GM18909 (cell line): ENCODE measurements at regions not wholly inside any gene's neighbourhood (a gene's known extent, or its start where the extent isn't known, plus 50 kb on each side); places are given as distances from the start of the nearest gene placed in this dataset.
"Not testable (repeated sequence)": the region's sequence is repeated elsewhere in the genome, so short reads cannot be mapped to it uniquely, and the experiment has no call there.

Experiments
- ATAC-seq: cut with Tn5 transposase; IDR thresholded peaks from one replicate; pipeline ENCODE4 v1.9.1; 2021; ENCODE audit warnings: mild to moderate bottlenecking; ENCODE audit not compliant: unreplicated experiment, poor library complexity

DNA sequence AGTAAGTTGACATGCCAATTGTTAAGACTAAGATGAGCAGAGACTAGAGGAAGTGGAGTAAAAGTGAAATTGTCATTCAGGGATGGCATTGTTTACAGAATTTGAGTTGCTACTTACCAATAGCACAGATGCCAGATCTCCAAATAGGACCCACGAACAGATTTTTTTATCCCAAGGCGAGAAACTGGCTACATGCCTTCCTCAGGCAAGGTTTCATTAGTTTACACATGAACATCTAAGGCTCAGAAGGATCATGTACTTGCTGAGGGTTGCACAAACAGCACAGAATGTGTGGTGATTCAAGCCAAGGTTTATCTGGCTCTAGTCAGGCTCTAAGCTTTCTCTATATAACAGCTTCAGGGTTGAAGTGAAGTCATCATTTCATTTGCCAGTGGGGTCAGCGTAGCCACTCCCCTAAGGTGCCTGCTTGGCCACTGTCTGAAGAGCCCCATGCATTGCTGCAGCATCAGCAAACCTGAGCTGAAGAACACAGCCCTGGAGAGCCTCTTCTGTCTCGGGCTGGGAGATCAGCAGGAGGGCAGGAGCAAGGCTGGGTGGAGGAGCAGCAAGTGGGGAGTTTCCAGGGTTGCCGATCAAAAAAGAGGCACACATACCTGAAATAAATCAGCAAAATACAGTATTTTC is 193.0 kb upstream of the LCORL start:
- no peak for ATAC-seq

DNA sequence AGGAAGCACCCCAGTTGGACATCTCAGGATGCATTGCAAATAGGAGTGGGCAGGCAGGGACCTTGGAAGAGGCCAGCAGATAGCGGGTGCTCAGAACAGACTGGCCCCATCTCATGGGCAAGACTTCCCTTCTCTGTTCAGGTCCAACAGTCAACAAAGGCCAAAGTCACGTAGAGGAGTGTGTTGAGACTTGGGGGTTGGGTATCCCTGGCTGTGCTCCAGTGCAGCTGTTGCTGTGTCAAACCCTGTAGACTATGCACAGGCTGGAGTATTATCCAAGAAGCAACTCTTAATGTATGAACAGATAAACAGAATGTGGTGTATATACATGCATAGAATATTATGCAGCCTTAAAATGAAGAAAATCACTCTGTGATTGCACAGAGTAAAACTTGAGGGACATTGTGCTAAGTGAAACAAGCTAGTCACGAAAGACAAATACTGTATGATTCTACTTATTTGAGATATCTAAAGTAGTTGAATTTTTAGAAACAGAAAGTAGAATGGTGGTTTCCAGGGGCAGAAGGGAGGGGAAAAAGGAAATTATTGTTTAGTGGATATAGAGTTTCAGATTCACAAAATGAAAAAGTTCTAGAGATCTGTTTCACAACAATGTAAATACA is 192.1 kb upstream of the LCORL start:
- peak; percentile 56 for ATAC-seq

DNA sequence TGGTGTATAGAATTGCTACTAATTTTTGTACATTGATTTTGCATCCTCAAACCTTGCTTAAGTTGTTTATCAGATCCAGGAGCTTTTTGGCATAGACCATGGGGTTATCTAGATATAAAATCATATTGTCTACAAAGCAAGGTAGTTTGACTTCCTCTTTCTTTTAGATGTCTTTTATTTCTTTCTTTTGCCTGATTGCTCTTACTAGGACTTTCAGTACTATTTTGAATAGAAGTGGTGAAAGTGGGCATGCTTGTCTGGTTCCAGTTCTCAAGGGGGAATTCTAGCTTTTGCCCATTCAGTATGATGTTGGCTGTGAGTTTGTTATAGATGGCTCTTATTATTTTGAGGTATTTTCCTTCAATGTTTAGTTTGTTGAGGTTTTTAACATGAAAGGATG is 187.9 kb upstream of the LCORL start:
- ATAC-seq = peak; percentile 66

DNA sequence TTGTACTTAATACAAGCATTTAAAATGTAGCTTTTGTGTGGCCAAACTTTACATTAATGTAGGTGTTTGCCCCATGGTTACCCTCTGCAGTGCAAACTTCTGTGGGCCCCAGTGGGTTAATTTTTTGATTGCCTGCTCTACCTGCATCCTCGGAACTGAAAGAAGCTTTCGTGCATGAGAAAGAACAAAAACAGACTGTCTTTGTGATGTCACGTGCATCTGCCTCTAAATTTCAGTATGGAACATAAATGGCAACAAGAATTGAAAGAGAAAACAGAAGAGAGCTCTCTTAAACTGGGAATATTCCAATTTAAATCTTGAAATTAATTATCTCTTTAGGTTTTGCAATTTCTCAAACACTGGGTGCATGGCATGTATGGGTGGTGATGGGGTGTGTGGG is 182.4 kb upstream of the LCORL start:
- peak; percentile 58 for ATAC-seq

DNA sequence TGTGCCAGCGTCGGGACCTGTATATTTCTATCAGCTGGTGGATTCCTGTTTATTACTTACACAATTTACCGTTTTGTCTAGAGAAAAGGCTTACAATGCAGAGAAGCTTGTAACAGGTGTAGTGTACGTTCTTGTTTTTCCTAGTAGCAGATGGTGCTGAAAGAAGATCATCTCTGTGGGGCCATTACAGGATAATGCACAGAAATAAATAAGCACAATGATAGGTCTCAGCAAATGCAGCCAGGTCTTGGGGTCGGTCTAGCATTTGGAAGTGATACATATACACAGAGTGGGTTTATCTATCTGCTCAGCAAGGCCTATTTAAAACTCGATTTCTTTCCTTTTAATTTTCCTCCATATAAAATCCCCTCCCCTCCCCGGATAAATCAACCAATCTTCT is 180.9 kb upstream of the LCORL start:
- ATAC-seq = no peak

DNA sequence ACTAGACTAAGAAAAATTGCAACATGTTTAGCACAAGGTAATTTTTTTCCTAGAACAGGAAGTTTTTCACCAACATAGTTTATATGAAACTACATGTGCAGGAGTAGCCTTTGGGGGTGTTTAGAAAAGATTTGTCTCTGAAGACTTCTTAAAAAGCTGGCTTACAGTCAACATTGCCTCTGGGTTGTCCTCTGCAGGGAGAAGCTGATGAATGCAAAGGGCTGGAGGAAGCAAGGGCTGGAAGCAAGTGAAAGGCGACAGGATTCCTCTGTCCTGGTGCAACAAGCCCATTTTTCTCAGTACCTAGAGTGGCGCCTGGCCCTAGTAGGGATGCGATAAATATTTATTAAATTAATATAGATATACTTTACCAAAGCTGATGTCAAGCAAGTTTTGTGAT is 180.3 kb upstream of the LCORL start:
- ATAC-seq = no peak

DNA sequence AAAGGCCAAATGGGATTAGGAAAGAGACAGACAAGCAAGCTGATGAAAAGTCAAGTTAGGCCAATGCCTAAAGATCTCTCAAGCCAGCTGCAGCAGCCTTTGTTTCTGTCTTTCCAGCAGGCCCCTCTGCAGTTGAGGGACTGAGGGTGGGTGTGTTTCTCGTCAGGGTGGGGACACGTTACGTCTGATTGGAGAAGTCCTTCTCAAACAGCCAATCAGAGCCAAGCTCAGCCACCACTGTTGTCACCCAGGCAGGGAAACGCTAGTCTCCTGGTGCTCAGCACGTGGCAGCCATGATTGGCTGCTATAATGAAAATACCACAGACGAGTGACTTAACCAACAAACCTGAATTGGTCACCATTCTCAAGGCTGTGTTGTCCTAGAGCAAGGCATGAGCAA is 177.1 kb upstream of the LCORL start:
- no peak for ATAC-seq

DNA sequence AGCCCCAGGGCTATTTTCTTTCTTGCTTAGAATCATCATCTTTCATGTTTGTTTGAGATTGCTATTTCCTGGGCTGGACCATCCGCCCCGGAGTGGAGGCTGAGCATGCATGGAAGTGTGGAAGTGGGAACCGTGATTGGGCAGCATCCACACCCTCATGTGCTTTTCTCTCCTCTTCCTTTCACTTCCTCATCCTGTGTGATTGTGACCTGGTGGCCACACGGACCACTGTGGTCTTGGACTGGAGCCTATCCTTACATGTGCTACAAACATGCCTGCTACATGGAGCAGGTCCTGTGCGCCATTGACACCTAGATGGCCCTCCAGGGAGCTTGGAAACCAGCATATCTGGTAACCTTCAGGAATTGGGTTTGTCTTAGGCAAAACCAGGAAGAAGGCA is 175.9 kb upstream of the LCORL start:
- no peak for ATAC-seq

DNA sequence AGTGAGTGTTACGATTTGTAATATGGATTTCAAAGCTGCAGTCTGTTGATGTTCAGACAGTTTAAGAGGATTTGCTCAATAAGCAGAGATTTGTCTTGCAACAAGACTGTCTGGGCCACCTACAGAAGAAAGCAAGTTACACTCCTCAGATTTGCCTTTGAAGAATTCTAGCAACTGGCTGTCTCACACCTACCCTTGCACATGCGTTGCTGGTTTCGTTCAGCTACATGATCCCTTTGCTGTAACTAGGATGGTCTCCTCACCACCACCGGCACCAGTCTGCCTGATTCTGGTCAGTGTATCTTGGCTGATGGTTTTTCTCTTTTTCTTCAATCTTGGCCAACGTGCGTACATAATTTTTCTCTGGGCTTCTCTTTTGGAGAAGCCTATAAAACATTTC is 172.7 kb upstream of the LCORL start:
- ATAC-seq = no peak

DNA sequence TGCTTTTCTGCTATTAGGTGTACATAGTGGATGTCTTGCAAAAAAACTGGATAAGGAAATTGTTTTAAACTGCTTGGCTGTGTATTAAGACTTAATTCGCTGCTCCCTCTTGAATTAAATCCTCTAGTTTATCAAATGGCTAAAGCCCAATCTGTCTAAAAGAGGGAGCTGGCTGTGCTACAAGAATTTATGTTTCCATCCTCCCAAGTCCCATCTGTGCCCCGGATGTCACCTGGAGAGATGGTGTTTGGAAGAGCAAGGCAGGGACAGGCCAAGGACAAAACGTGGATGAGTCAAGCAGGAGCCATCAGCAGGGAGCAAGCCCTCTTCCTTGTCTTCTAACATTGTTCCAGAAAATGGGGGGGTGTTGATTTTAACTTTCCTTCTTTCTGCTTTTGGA is 171.3 kb upstream of the LCORL start:
- ATAC-seq = no peak

DNA sequence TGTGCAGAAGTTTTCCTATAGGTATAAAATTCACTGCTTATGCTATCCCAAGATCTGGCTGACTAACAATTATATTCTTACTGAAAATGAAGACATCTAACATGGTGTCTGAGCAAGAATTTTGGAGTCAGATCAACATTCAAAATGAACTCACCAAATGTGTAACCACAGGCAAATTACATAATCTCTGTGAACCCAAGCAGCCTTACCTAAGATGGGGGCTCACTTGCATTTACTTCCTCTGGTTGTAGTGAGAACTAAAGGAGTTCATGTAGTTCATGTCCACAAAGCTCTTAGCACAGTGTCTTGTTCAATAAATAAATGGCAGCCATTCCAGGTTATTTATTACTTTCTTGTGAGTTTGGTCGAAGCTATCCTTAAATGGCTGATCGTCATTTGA is 163.9 kb upstream of the LCORL start:
- ATAC-seq = no peak

DNA sequence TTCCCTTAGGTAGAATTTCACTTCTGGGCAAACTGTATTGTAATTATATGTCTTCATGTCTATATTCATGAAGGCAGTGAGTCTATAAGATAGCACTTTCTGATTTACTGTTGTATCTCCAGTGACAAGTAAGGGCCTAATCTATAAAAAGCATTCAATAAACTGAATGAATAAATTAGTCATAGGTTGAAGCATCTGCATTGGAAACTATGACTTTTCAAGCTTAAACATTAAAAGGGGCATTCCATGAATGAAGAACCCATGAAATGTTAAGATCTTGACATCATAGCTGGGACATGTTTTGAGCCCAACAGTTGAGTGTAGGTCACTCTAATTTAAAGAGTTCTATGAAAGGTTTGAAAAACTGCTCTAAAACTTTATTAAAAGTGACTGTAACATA is 159.3 kb upstream of the LCORL start:
- peak; percentile 72 for ATAC-seq

DNA sequence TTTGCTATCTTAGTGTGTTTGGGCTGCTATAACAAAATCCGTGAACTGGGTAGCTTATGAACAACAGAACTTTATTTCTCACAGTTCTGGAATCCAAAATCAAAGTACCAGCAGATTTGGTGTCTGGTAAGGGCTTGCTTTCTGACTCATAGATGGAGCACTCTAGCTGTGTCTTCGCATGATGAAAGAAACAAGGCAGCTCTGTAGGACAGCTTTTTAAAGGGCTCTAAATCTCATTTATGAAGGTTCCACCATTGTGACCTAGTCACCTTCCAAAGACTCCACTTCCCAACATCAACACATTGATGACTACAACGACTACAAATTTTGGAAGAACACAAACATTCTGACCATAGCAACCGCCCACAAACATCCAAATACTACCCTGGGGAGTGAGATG is 158.6 kb upstream of the LCORL start:
- no peak for ATAC-seq

DNA sequence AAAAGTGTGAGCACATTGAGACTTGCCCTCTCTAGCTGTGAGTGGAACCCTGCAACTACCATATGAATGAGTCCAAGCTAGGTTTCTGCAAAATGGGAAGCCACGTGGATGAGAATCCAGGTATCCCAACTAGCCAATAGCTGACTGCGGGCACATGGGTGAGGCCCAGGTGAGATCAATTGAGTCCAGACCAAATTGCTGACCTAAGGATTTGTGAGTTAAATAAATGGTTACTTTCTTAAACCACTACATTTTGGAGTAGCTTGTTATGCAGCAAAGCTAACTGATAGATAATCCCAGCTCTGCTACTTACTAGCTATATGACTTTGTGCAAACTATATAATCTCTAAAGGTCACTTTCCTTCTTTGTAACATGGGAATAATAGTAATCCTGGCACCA is 150.3 kb upstream of the LCORL start:
- ATAC-seq = no peak

DNA sequence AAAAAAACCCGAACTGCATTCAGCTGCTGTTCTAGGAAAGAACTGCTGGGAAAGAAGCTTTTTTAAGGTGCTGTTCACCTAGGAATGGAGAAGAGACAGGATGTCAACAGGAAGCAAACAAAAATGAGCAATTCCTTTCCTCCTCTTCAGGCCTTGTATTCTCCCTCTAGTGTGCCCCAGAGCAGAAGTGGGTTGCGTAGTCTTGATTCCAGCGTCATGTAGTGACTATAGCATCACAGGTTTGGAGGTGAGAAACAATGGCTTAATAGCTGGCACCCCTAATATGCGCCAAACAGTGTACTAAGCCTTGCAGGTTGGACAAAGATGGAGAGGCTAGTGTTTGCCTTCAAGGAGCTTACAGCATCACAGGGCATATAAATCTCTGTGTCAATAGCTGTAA is 146.3 kb upstream of the LCORL start:
- no peak for ATAC-seq

DNA sequence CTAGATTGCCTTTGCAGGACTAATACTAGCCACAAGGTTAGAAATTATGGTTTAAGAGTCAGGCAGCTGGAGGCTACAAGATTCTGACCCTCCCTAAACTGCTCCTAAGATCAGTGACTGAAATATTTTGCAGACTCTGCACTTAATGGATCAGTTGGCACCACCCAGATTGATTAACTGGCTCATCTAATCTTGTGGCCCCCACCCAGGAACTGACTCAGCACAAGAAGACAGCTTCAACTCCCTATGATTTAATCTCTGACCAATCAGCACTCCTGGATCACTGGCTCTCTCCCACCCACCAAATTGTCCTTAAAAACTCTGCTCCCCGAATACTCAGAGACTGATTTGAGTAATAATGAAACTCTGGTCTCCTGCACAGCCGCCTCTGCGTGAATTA is 145.4 kb upstream of the LCORL start:
- no peak for ATAC-seq

DNA sequence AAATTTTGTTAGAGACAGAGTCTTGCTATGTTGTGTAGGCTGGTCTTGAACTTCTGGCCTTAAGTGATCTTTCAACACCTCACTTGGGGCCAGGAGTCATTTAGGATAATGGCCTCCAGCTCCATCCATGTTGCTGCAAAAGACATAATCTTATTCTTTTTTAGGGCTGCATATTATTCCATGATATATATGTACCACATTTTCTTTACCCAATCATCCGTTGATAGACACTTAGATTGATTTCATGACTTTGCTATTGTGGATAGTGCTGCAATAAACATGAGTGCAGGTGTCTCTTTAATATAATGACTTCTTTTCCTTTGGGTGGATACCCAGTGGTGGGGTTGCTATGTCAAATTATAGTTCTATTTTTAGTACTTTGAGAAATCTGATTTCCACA is 140.9 kb upstream of the LCORL start:
- ATAC-seq = no peak

DNA sequence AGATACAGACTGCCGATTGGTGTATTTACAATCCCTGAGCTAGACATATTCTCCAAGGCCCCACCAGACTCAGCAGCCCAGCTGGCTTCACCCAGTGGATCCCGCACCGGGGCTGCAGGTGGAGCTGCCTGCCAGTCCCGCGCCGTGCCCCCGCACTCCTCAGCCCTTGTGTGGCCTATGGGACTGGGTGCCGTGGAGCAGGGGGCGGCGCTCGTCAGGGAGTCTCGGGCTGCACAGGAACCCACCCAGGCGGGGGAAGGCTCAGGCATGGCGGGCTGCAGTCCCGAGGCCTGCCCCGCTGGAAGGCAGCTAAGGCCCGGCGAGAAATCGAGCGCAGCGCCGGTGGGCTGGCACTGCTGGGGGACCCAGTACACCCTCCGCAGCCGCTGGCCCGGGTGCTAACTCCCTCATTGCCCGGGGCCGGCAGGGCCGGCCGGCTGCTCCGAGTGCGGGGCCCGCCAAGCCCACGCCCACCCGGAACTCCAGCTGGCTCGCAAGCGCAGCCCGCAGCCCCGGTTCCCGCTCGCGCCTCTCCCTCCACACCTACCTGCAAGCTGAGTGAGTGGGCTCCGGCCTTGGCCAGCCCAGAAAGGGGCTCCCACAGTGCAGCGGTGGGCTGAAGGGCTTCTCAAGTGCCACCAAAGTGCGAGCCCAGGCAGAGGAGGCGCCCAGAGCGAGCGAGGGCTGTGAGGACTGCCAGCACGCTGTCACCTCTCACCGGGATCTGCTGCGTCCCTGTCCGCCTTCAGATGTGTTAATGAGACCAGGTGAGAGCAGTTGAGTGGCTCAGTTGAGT is 137.8 kb upstream of the LCORL start:
- not testable (repeated sequence) for ATAC-seq

DNA sequence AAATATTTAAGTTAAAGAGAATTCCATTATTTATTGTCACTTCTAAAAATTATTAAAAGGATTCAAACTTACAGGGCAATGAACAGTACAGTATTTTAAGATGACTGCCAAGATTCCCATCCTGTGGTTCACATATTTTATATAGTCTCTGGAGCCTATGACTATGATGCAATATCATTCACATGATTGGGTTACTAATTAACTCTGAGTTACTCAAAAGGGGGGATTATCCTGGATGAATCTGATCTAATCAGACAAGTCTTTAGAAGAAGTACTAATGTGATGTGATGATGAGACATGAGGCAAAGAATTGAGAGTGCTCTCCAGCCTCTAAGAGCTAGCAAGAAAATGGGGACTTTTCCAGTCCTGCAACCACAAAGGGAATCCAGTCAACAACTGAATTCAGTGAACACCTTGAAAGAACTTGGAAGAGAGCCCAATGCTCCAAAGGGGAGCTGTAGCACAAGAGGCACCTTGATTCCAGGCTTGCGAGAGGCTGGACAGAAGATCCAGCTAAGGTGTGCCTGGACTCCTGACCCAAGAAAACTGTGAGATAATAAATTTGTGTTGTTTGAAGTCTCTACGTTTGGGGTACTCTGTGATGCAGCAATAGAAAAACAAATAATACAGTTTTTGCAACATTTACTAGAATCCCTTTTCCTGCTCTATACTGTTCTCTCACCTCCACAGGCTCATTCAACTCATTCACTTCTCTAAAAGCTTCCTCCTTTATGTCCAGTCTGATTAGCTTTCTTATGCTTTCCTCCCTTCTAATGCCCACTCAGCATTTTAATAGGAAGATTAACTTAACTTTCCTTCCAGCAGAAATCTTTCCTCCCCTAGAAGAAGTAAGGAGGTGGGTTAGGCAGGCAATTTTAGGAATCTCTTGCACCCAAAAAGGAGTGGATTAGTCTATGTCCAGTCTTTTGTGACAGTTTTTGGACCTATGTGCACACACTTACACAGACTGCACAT is 133.8 kb upstream of the LCORL start:
- ATAC-seq = no peak

DNA sequence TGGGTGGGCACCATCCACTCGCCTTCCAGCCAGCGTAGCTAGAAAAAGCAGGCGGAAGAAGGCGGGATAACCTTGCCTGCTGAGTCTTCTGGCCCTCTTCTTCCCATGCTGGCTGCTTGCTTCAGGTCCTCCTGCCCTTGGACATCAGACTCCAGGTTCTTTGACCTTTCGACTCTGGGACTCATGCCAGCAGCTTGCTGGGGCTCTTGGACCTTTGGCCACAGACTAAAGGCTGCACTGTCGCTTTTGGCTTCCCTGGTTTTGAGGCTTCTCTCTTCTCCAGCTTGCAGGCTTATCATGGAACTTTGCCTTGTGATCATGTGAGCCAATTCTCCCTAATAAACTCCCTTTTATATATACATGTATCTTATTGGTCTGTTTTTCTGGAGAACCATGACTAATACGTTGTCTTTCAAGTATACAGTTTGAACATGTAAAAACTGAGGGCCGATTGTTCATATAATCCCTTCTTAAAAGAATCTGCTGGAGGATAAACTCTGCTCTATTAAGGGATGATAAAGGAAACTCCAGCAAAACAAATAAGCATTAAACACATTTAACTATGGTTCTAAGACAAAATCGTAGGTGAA is 116.6 kb upstream of the LCORL start:
- ATAC-seq = no peak
